Ovary (tissue), 3 donors: ENCODE measurements at regions not wholly inside any gene's neighbourhood (a gene's known extent, or its start where the extent isn't known, plus 50 kb on each side); places are given as distances from the start of the nearest gene placed in this dataset.

Experiments
- POLR2A ChIP-seq: fragments of 450-650 bp; IDR thresholded peaks from one replicate; pipeline ENCODE4 v1.6.1; 2017; ENCODE audit warnings: antibody characterized with exemption, mild to moderate bottlenecking, moderate library complexity
- TF ChIP-seq, protein P1 (sequence below), 3 donors: fragments of 450-650 bp in 2 of 3; fragments of 200-600 bp in 1 of 3; IDR thresholded peaks; one replicate each; pipeline versions ENCODE4 v1.5.1 to v1.8.0; 2016 to 2022; ENCODE audit warnings: antibody characterized with exemption in 3 of 3, mild to moderate bottlenecking in 1 of 3
- donor health status: DM: no; HTN: no; CAD: no.

DNA sequence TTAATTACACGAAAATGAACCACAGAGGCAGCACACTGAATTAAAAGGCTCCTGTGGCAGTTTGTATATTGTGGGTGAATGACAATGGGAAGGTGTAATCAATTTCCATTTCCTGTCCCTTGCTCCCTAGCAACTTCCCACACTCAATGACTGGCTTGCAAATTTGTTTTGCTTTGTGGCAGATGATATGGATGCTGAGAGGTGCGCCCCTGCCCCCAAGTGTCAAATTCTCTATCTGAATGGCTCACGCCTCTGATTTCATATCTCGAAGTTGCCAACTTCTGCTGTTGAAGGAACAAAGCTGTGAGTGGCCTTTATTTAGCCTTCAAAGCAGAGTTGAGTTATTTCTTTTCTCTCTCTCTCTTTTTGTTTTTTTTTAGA is 86.0 kb downstream of the FOXD2 start:
- TF ChIP-seq, protein P1, sequence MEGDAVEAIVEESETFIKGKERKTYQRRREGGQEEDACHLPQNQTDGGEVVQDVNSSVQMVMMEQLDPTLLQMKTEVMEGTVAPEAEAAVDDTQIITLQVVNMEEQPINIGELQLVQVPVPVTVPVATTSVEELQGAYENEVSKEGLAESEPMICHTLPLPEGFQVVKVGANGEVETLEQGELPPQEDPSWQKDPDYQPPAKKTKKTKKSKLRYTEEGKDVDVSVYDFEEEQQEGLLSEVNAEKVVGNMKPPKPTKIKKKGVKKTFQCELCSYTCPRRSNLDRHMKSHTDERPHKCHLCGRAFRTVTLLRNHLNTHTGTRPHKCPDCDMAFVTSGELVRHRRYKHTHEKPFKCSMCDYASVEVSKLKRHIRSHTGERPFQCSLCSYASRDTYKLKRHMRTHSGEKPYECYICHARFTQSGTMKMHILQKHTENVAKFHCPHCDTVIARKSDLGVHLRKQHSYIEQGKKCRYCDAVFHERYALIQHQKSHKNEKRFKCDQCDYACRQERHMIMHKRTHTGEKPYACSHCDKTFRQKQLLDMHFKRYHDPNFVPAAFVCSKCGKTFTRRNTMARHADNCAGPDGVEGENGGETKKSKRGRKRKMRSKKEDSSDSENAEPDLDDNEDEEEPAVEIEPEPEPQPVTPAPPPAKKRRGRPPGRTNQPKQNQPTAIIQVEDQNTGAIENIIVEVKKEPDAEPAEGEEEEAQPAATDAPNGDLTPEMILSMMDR (IDR thresholded peaks at IDR 0.05), result no peak
- TF ChIP-seq POLR2A, result no peak
